ENCODE measurements at regions not wholly inside any gene's neighbourhood (a gene's known extent, or its start where the extent isn't known, plus 50 kb on each side); places are given as distances from the start of the nearest gene placed in this dataset.

- H3K23ac ChIP-seq (ENCODE audit: low read length), result no peak overlapping the region
- H3K4me2 ChIP-seq (ENCODE audit: low read length), result no peak overlapping the region
- no peak overlapping the region for H3K9ac ChIP-seq (ENCODE audit: low read length)
- no CpG with 5 or more reads among the region's 5 CpGs for WGBS (ENCODE audit: extremely low coverage, insufficient coverage, insufficient read length)
- no peaks in the 10 kb centered on the region for H3K4me1 ChIP-seq (ENCODE audit: control insufficient read depth in 1 of 2, insufficient read depth in 2 of 2, low read length in 2 of 2)
- no peaks in the 10 kb centered on the region for H3K9me3 ChIP-seq (ENCODE audit: insufficient read depth, low read depth, low read length)
- no peak overlapping the region for H2AFZ ChIP-seq (ENCODE audit: insufficient read depth, low read length, poor library complexity)
- no peak overlapping the region for H2BK12ac ChIP-seq (ENCODE audit: low read length)
- no peak overlapping the region for H3K27ac ChIP-seq (ENCODE audit: low read depth, low read length)
- H4K8ac ChIP-seq (ENCODE audit: low read depth, low read length), result no peak overlapping the region
- H3K4ac ChIP-seq (ENCODE audit: low read depth, low read length), result no peak overlapping the region
- H3K36me3 ChIP-seq (ENCODE audit: control insufficient read depth in 1 of 2, insufficient read depth in 2 of 2, low read length in 2 of 2), result no peaks in the 10 kb centered on the region
- no peak overlapping the region for H3K14ac ChIP-seq (ENCODE audit: low read length)
- H3K4me3 ChIP-seq (ENCODE audit: low read depth, low read length), result no peak overlapping the region
- H3K18ac ChIP-seq (ENCODE audit: low read length), result no peak overlapping the region
- no peaks in the 10 kb centered on the region for H3K27me3 ChIP-seq (ENCODE audit: insufficient read depth, low read length)
- H3K79me1 ChIP-seq (ENCODE audit: low read length), result no peaks in the 10 kb centered on the region
- DNase-seq, result peak; percentile 91 to 94
- no peak overlapping the region for H4K12ac ChIP-seq (ENCODE audit: low read depth, low read length)
- H4K91ac ChIP-seq (ENCODE audit: low read depth, low read length), result no peak overlapping the region
- no peaks in the 10 kb centered on the region for H3K79me2 ChIP-seq (ENCODE audit: control insufficient read depth, insufficient read depth, low read length, poor library complexity)
- H2AK5ac ChIP-seq (ENCODE audit: low read length), result no peak overlapping the region
- no peak overlapping the region for H2BK5ac ChIP-seq (ENCODE audit: low read depth, low read length, poor library complexity)
- H2BK120ac ChIP-seq (ENCODE audit: insufficient read depth, low read length, poor library complexity), result no peak overlapping the region
Observed at GRCh38 chr15:93196135-93196670, 107.2 kb upstream of the RGMA start.

- H3K18ac ChIP-seq (ENCODE audit: low read length), result no peak overlapping the region
- H2AFZ ChIP-seq (ENCODE audit: insufficient read depth, low read length, poor library complexity), result no peak overlapping the region
- H3K4me1 ChIP-seq (ENCODE audit: control insufficient read depth in 1 of 2, insufficient read depth in 2 of 2, low read length in 2 of 2), result no peaks in the 10 kb centered on the region
- WGBS (ENCODE audit: extremely low coverage, insufficient coverage, insufficient read length), result no CpG with 5 or more reads among the region's 3 CpGs
- no peak overlapping the region for H2BK12ac ChIP-seq (ENCODE audit: low read length)
- no peak for DNase-seq
- H4K91ac ChIP-seq (ENCODE audit: low read depth, low read length), result no peak overlapping the region
- no peak overlapping the region for H4K8ac ChIP-seq (ENCODE audit: low read depth, low read length)
- H2BK5ac ChIP-seq (ENCODE audit: low read depth, low read length, poor library complexity), result no peak overlapping the region
- H3K9me3 ChIP-seq (ENCODE audit: insufficient read depth, low read depth, low read length), result no peaks in the 10 kb centered on the region
- H3K4ac ChIP-seq (ENCODE audit: low read depth, low read length), result no peak overlapping the region
- H4K12ac ChIP-seq (ENCODE audit: low read depth, low read length), result no peak overlapping the region
- H3K23ac ChIP-seq (ENCODE audit: low read length), result no peak overlapping the region
- H3K79me1 ChIP-seq (ENCODE audit: low read length), result no peaks in the 10 kb centered on the region
- H3K14ac ChIP-seq (ENCODE audit: low read length), result no peak overlapping the region
- H3K36me3 ChIP-seq (ENCODE audit: control insufficient read depth in 1 of 2, insufficient read depth in 2 of 2, low read length in 2 of 2), result no peaks in the 10 kb centered on the region
- H3K79me2 ChIP-seq (ENCODE audit: control insufficient read depth, insufficient read depth, low read length, poor library complexity), result no peaks in the 10 kb centered on the region
- H3K27me3 ChIP-seq (ENCODE audit: insufficient read depth, low read length), result no peaks in the 10 kb centered on the region
- H3K9ac ChIP-seq (ENCODE audit: low read length), result no peak overlapping the region
- no peak overlapping the region for H2BK120ac ChIP-seq (ENCODE audit: insufficient read depth, low read length, poor library complexity)
- no peak overlapping the region for H2AK5ac ChIP-seq (ENCODE audit: low read length)
- no peak overlapping the region for H3K27ac ChIP-seq (ENCODE audit: low read depth, low read length)
- H3K4me2 ChIP-seq (ENCODE audit: low read length), result no peak overlapping the region
- H3K4me3 ChIP-seq (ENCODE audit: low read depth, low read length), result no peak overlapping the region
Observed at GRCh38 chr15:93195109-93195508, 106.1 kb upstream of the RGMA start.

- H3K27ac ChIP-seq (ENCODE audit: low read depth, low read length), result no peak overlapping the region
- H3K4me3 ChIP-seq (ENCODE audit: low read depth, low read length), result no peak overlapping the region
- no peaks in the 10 kb centered on the region for H3K79me1 ChIP-seq (ENCODE audit: low read length)
- no peak overlapping the region for H4K12ac ChIP-seq (ENCODE audit: low read depth, low read length)
- no peaks in the 10 kb centered on the region for H3K36me3 ChIP-seq (ENCODE audit: control insufficient read depth in 1 of 2, insufficient read depth in 2 of 2, low read length in 2 of 2)
- no peak overlapping the region for H2BK120ac ChIP-seq (ENCODE audit: insufficient read depth, low read length, poor library complexity)
- H3K4me2 ChIP-seq (ENCODE audit: low read length), result no peak overlapping the region
- no peaks in the 10 kb centered on the region for H3K79me2 ChIP-seq (ENCODE audit: control insufficient read depth, insufficient read depth, low read length, poor library complexity)
- H3K9me3 ChIP-seq (ENCODE audit: insufficient read depth, low read depth, low read length), result no peaks in the 10 kb centered on the region
- no peak overlapping the region for H2BK12ac ChIP-seq (ENCODE audit: low read length)
- H3K27me3 ChIP-seq (ENCODE audit: insufficient read depth, low read length), result no peaks in the 10 kb centered on the region
- H3K18ac ChIP-seq (ENCODE audit: low read length), result no peak overlapping the region
- H2BK5ac ChIP-seq (ENCODE audit: low read depth, low read length, poor library complexity), result no peak overlapping the region
- no peak overlapping the region for H4K91ac ChIP-seq (ENCODE audit: low read depth, low read length)
- no peak overlapping the region for H3K23ac ChIP-seq (ENCODE audit: low read length)
- WGBS (ENCODE audit: extremely low coverage, insufficient coverage, insufficient read length), result no CpG with 5 or more reads among the region's 8 CpGs
- H2AFZ ChIP-seq (ENCODE audit: insufficient read depth, low read length, poor library complexity), result no peak overlapping the region
- no peak overlapping the region for H2AK5ac ChIP-seq (ENCODE audit: low read length)
- H3K4me1 ChIP-seq (ENCODE audit: control insufficient read depth in 1 of 2, insufficient read depth in 2 of 2, low read length in 2 of 2), result no peaks in the 10 kb centered on the region
- no peak for DNase-seq
- H3K4ac ChIP-seq (ENCODE audit: low read depth, low read length), result no peak overlapping the region
- H3K9ac ChIP-seq (ENCODE audit: low read length), result no peak overlapping the region
- no peak overlapping the region for H3K14ac ChIP-seq (ENCODE audit: low read length)
- no peak overlapping the region for H4K8ac ChIP-seq (ENCODE audit: low read depth, low read length)
Observed at GRCh38 chr15:93190238-93190637, 101.2 kb upstream of the RGMA start.

GRCh38 chr15:93189561-93189960 lies 100.5 kb upstream of the RGMA start:
- Histone ChIP-seq H2AK5ac (ENCODE audit: low read length) (no peak overlapping the region), H3K9ac (ENCODE audit: low read length) (no peak overlapping the region), H4K8ac (ENCODE audit: low read depth, low read length) (no peak overlapping the region), H3K4me1 (ENCODE audit: control insufficient read depth in 1 of 2, insufficient read depth in 2 of 2, low read length in 2 of 2) (no peaks in the 10 kb centered on the region), H3K27me3 (ENCODE audit: insufficient read depth, low read length) (no peaks in the 10 kb centered on the region), H3K4me2 (ENCODE audit: low read length) (no peak overlapping the region), H3K79me1 (ENCODE audit: low read length) (no peaks in the 10 kb centered on the region), H2BK120ac (ENCODE audit: insufficient read depth, low read length, poor library complexity) (no peak overlapping the region), H3K4me3 (ENCODE audit: low read depth, low read length) (no peak overlapping the region), H3K36me3 (ENCODE audit: control insufficient read depth in 1 of 2, insufficient read depth in 2 of 2, low read length in 2 of 2) (no peaks in the 10 kb centered on the region), H3K4ac (ENCODE audit: low read depth, low read length) (no peak overlapping the region), H2BK12ac (ENCODE audit: low read length) (no peak overlapping the region), H3K27ac (ENCODE audit: low read depth, low read length) (no peak overlapping the region), H3K14ac (ENCODE audit: low read length) (no peak overlapping the region), H4K91ac (ENCODE audit: low read depth, low read length) (no peak overlapping the region), H3K79me2 (ENCODE audit: control insufficient read depth, insufficient read depth, low read length, poor library complexity) (no peaks in the 10 kb centered on the region), H3K9me3 (ENCODE audit: insufficient read depth, low read depth, low read length) (no peaks in the 10 kb centered on the region), H4K12ac (ENCODE audit: low read depth, low read length) (no peak overlapping the region), H3K18ac (ENCODE audit: low read length) (no peak overlapping the region), H3K23ac (ENCODE audit: low read length) (no peak overlapping the region), H2AFZ (ENCODE audit: insufficient read depth, low read length, poor library complexity) (no peak overlapping the region), H2BK5ac (ENCODE audit: low read depth, low read length, poor library complexity) (no peak overlapping the region)
- no peak for DNase-seq
- no CpG with 5 or more reads among the region's 9 CpGs for WGBS (ENCODE audit: extremely low coverage, insufficient coverage, insufficient read length)

All from trophoblast cell (in vitro differentiated cells and primary cell).